ENCODE measurements at regions not wholly inside any gene's neighbourhood (a gene's known extent, or its start where the extent isn't known, plus 50 kb on each side); places are given as distances from the start of the nearest gene placed in this dataset.

GRCh38 chr11:45428116-45428515, 142.0 kb upstream of the SYT13 start:
- Histone ChIP-seq H3K9ac (ENCODE audit: low read length) (no peak overlapping the region), H3K27ac (ENCODE audit: low read depth, low read length) (no peak overlapping the region), H2AFZ (ENCODE audit: low read depth, low read length) (no peak overlapping the region), H3K79me2 (ENCODE audit: insufficient read depth, low read length) (no peaks in the 10 kb centered on the region), H3K4me1 (ENCODE audit: insufficient read depth, low read length) (no peaks in the 10 kb centered on the region), H3K36me3 (ENCODE audit: insufficient read depth, low read length) (no peaks in the 10 kb centered on the region), H3K9me3 (ENCODE audit: insufficient read depth, low read depth, low read length) (no peaks in the 10 kb centered on the region), H3K4me3 (ENCODE audit: insufficient read depth, low read depth, low read length) (no peak overlapping the region), H3K27me3 (ENCODE audit: insufficient read depth, low read length) (peaks cover 29% of the 10 kb centered on the region), H4K20me1 (ENCODE audit: insufficient read depth, low read length) (no peaks in the 10 kb centered on the region), H3K4me2 (ENCODE audit: low read length) (no peak overlapping the region)
- no peak for FAIRE-seq
- no peaks in the 10 kb centered on the region for H3K36me3 Mint-ChIP-seq (ENCODE audit: low read depth, unreplicated experiment)
- no peak overlapping the region for H3K27ac Mint-ChIP-seq (ENCODE audit: unreplicated experiment)
- H3K27me3 Mint-ChIP-seq (ENCODE audit: low read depth, unreplicated experiment), result peaks cover 82% of the 10 kb centered on the region
- no peak for DNase-seq (ENCODE audit: low read depth)
- peaks cover 2% of the 10 kb centered on the region for H3K9me3 Mint-ChIP-seq (ENCODE audit: unreplicated experiment)
- TF ChIP-seq EZH2 (IDR thresholded peaks at IDR 0.05; ENCODE audit: insufficient read depth, low read length) (no peak), CTCF (IDR thresholded peaks at IDR 0.05; ENCODE audit: insufficient read depth, low read depth, low read length) (no peak)
- no peak overlapping the region for H3K4me3 Mint-ChIP-seq (ENCODE audit: unreplicated experiment)
- H3K4me1 Mint-ChIP-seq (ENCODE audit: low read depth, unreplicated experiment), result no peaks in the 10 kb centered on the region

GRCh38 chr11:45424411-45425180, 138.5 kb upstream of the SYT13 start:
- Mint-ChIP-seq H3K4me3 (ENCODE audit: unreplicated experiment) (no peak overlapping the region), H3K27me3 (ENCODE audit: low read depth, unreplicated experiment) (peaks cover 84% of the 10 kb centered on the region), H3K4me1 (ENCODE audit: low read depth, unreplicated experiment) (no peaks in the 10 kb centered on the region), H3K27ac (ENCODE audit: unreplicated experiment) (no peak overlapping the region), H3K36me3 (ENCODE audit: low read depth, unreplicated experiment) (no peaks in the 10 kb centered on the region), H3K9me3 (ENCODE audit: unreplicated experiment) (peaks cover 7% of the 10 kb centered on the region)
- Histone ChIP-seq H3K4me1 (ENCODE audit: insufficient read depth, low read length) (no peaks in the 10 kb centered on the region), H3K79me2 (ENCODE audit: insufficient read depth, low read length) (no peaks in the 10 kb centered on the region), H4K20me1 (ENCODE audit: insufficient read depth, low read length) (no peaks in the 10 kb centered on the region), H3K9me3 (ENCODE audit: insufficient read depth, low read depth, low read length) (peaks cover 2% of the 10 kb centered on the region), H3K4me3 (ENCODE audit: insufficient read depth, low read depth, low read length) (no peak overlapping the region), H3K27ac (ENCODE audit: low read depth, low read length) (no peak overlapping the region), H3K9ac (ENCODE audit: low read length) (no peak overlapping the region), H2AFZ (ENCODE audit: low read depth, low read length) (no peak overlapping the region), H3K27me3 (ENCODE audit: insufficient read depth, low read length) (peaks cover 17% of the 10 kb centered on the region), H3K4me2 (ENCODE audit: low read length) (no peak overlapping the region), H3K36me3 (ENCODE audit: insufficient read depth, low read length) (no peaks in the 10 kb centered on the region)
- FAIRE-seq (no peak), DNase-seq (ENCODE audit: low read depth) (no peak)
- TF ChIP-seq CTCF (IDR thresholded peaks at IDR 0.05; ENCODE audit: insufficient read depth, low read depth, low read length) (no peak), EZH2 (IDR thresholded peaks at IDR 0.05; ENCODE audit: insufficient read depth, low read length) (no peak)

- Histone ChIP-seq H3K4me3 (ENCODE audit: insufficient read depth, low read depth, low read length) (no peak overlapping the region), H3K4me2 (ENCODE audit: low read length) (no peak overlapping the region), H2AFZ (ENCODE audit: low read depth, low read length) (no peak overlapping the region), H3K79me2 (ENCODE audit: insufficient read depth, low read length) (no peaks in the 10 kb centered on the region), H3K27me3 (ENCODE audit: insufficient read depth, low read length) (peaks cover 16% of the 10 kb centered on the region), H3K4me1 (ENCODE audit: insufficient read depth, low read length) (no peaks in the 10 kb centered on the region), H3K27ac (ENCODE audit: low read depth, low read length) (no peak overlapping the region), H3K36me3 (ENCODE audit: insufficient read depth, low read length) (no peaks in the 10 kb centered on the region), H4K20me1 (ENCODE audit: insufficient read depth, low read length) (no peaks in the 10 kb centered on the region), H3K9ac (ENCODE audit: low read length) (no peak overlapping the region), H3K9me3 (ENCODE audit: insufficient read depth, low read depth, low read length) (peaks cover 5% of the 10 kb centered on the region)
- no peak overlapping the region for H3K4me3 Mint-ChIP-seq (ENCODE audit: unreplicated experiment)
- no peak overlapping the region for H3K27ac Mint-ChIP-seq (ENCODE audit: unreplicated experiment)
- FAIRE-seq, result no peak
- no peaks in the 10 kb centered on the region for H3K4me1 Mint-ChIP-seq (ENCODE audit: low read depth, unreplicated experiment)
- no peak for DNase-seq (ENCODE audit: low read depth)
- H3K9me3 Mint-ChIP-seq (ENCODE audit: unreplicated experiment), result peaks cover 11% of the 10 kb centered on the region
- H3K27me3 Mint-ChIP-seq (ENCODE audit: low read depth, unreplicated experiment), result peaks cover 76% of the 10 kb centered on the region
- H3K36me3 Mint-ChIP-seq (ENCODE audit: low read depth, unreplicated experiment), result no peaks in the 10 kb centered on the region
- TF ChIP-seq CTCF (IDR thresholded peaks at IDR 0.05; ENCODE audit: insufficient read depth, low read depth, low read length) (no peak), EZH2 (IDR thresholded peaks at IDR 0.05; ENCODE audit: insufficient read depth, low read length) (no peak)
Measured at GRCh38 chr11:45423475-45424120, 137.5 kb upstream of the SYT13 start.
